Stimulated activated CD8-positive, alpha-beta memory T cell treated with anti-CD3 and anti-CD28 coated beads, Interleukin-7, amount 100 ng/mL, for 48 hours (primary cell): ENCODE measurements at regions not wholly inside any gene's neighbourhood (a gene's known extent, or its start where the extent isn't known, plus 50 kb on each side); places are given as distances from the start of the nearest gene placed in this dataset.
"Not testable (repeated sequence)": the region's sequence is repeated elsewhere in the genome, so short reads cannot be mapped to it uniquely, and the experiment has no call there.

Source experiments
- DNase-seq, 2 donors: peaks; one replicate each; pipeline ENCODE4 v3.0.0-alpha.2; 2020; ENCODE audit warnings: low read depth in 1 of 2; ENCODE audit errors: extremely low read depth in 1 of 2

DNA sequence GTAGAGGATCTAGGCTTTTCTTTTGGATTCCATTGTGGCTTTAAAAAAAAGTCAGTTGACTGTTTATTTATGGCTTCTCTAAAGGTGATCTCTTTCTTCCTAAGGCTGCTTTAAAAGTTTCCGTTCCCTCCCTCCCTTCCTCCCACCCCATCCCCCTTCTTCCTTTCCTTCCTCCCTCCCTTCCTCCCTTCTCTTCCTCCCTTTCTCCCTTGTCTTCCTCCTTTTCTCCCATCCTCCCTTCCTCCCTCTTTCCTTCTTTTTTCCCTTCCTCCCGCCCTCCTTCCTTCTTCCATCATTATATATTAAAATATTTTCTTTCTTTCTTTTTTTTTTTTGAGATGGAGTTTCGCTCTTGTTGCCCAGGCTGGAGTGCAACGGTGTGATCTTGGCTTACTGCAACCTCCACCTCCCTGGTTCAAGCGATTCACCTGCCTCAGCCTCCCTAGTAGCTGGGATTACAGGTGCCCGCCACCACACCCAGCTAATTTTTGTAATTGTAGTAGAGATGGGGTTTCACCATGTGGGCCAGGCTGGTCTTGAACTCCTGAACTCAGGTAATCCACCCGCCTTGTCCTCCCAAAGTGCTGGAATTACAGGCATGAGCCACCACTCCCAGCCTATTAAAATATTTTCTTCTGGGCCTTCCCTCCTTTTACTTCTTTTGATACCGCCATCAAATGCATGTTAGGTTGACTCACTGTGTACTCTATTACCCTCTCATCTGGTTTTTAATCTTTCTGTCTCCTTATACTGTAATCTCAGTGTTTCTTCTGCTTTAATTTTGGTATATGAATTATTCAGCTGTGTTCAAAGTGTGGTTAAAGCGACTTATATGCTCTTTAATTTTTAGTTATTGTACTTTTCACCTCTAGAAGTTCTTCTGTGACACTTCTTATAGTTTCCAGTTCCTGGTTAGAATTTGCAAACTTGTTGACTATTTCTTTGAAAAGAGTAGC lies 59.2 kb upstream of the ATP5PO start:
- no peak for DNase-seq

DNA sequence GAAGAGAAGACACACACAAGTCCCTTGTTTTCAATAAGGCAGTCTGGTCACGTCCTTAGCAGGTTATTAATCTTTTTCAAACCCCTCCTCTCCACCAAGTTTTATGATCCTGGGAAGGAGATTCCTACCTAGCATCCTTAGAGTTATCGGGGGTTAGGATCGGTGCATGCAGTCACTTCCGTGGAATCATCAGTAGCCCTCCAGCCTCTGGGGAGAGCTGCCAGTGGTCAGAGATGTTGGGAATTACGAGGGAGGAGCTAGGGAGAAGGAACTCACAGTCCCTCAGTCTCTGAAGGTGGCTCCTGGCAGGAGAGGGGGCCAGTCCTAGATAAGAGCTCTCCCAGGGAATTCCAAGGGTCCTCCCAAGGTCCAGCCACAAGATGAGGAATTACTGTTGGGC lies 57.7 kb upstream of the ATP5PO start:
- DNase-seq, result no peak

DNA sequence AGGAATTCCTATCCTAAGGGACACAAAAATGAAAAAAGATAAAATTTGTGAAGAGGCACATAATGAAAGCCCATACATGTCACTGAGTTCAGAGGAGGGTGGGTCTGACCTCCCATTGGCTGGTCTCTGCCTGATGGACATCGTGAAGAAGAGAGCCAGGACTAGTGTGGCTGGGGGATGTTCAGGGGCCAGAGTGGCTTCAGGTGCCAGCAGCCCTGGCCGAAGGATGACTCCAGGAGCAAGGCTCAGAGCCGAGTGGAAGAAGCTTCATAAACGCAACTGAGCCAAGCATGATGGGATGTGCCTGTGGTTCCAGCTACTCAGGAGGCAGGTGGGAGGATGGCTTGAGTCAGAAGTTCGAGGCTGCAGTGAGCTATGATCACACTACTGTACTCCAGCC lies 56.9 kb upstream of the ATP5PO start:
- no peak for DNase-seq

DNA sequence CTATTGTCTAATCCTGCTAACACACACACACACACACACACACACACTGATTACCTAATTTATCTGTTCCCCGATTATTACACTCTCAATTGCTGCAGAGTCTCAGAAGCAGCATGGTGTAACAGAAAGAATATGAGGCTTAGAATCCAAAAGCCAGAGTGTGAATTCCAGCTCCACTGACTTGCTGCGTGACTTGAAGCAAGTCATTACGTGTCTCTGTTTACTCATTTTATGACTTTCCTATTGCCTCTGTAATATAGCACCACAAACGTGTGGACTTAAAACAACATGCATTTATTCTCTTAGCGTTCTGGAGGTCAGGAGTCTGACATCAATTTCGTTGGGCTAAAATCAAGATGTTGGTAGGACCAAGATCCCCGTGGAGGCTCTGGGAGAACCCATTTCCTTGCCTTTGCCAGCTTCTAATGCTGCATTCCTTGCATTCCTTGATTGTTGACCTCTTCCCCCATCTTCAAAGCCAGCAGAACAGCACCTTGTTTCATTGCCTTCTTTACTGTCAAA lies 55.9 kb upstream of the ATP5PO start:
- DNase-seq, result no peak

DNA sequence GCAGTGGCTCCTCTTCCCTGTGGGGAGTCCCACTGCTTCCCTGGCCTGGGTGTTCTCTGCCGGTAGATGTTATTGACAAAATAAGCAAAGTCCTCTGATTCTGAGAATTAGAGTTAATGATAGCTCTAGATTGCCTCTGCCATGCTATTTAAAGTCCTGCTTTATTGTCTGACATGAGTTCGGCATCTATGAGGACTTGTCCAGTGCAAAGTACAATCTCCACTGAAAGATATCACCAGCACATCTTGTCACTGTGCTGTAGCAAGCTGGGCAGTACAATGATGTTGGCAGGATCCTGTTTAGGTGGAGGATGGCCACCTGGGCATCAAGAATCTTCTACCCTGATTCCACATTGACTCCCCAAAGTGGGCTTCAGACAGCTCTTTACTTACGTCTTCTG lies 54.0 kb upstream of the ATP5PO start:
- no peak for DNase-seq

DNA sequence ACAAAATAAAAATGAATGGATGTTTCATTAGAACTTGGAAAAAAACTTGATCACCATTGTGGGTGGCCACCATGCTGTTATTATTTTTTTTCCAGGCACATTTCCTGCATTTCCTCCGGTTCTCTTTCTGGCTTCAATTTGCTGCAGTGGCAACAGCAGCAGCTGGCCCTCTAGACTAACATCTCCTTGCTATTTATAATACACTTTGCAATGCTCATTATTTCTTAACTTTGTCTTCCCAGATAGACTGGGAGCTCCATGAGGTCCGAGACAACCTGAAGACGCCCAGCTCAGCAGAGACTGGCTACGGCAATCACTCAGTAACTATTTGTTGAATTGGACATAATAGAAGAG lies 53.4 kb upstream of the ATP5PO start:
- no peak for DNase-seq

DNA sequence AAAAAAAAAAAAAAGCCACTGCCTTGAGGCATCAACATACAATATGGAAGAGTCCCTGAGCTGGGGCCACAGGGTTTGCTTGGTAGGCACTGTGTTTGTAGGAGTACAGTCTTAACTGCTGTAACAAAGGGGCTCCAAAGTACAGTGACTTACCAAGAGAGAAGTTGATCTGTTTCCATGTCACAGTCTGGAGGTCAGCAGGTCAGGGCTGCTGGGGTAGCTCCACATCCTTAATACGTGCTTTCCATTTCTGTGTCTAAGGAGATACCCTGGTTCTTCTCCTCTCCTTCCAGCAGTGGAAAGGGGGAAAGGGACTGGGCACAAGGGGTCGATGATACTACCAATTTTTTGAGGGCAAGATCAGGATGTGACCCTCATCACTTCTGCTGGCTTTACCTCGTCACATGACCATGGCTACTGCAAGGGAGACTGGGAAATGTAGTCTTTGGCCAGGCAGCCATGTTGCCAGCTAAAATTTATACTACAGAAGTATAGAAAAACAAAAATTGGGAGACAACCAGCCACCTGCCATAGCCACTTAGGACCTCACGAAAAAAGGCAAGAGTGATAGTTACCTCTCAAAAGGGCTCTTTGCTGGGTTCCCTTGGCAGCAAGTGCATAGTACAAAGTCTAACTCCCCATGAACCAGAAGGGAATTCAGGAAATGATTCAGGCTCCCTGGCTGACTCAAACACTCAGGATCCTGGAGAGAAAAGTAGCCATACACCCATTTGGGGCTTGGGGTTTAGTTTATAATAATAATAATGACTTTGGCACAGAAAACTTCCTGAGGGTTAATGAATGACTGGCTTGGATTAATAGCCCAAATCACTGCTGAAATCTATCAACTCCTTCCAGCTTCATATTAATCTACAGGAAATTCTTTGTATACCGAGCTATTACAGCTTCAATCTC lies 52.7 kb upstream of the ATP5PO start:
- no peak for DNase-seq

DNA sequence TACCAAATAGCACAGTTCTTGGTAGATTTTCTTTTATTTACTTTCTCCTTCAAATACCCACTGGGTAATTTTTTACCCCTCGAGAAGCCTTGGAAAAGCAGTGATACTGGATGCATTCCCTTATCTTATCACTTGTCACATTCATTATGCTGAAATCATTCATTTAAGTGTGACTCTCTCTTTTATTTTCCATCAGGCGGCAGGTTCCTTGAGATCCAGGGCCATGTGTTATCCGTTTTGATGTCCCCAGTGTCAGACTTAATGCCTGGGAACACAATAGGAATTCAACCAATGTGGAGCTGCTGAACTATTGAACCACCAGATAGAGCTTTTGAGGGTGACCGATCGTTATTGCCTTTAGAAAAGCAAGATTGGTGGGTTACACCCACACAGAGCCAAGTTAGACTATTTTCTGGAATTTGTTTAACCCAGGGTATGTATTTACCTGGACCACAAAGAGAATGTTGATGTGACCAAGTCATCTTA lies 51.5 kb upstream of the ATP5PO start:
- no peak for DNase-seq

DNA sequence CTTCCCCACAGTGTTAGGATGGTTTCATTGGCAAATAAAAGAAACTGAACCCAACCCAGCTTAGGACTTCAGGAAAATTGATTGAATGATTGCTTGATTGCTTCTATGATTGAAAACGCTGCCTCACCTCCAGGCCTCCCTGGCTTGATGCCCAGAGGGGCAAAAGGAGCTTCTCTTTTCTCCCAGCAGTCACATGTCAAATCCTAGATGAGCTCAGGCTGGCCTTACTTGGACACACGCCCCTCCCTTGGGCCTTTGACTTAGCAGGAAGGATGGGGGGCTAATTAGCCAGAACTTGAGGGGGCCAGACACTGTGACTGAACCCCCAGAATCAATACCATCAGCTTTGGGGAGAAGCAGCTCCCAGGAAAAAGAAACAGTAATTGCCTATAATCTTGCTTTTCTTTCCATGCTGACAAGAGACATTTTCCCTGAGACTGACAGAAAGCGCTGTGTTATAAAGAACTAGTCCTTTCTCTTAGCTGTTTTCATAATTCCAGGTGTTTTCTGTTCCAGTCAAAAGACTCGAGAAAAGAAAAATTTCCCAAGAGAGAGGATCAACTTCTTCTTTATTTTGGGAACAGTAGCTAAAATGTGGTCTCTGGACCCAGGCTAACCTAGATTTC lies 50.8 kb upstream of the ATP5PO start:
- DNase-seq, result no peak

DNA sequence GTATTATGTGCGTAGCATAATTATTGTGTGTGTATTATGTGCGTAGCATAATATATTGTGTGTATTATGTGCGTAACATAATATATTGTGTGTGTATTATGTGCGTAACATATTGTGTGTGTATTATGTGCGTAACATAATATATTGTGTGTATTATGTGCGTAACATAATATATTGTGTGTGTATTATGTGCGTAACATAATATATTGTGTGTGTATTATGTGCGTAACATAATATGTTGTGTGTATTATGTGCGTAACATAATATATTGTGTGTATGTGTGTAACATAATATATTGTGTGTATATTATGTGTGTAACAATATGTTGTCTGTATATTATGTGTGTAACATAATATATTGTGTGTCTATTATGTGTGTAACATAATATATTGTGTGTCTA lies 50.1 kb upstream of the ATP5PO start:
- not testable (repeated sequence) for DNase-seq
